ENCODE measurements at regions not wholly inside any gene's neighbourhood (a gene's known extent, or its start where the extent isn't known, plus 50 kb on each side); places are given as distances from the start of the nearest gene placed in this dataset.

GRCh38 chr2:204234248-204234647, 297.7 kb downstream of the ICOS start:
- no peak for TF ChIP-seq CTCF (IDR thresholded peaks at IDR 0.05)
- TF ChIP-seq POLR2A (IDR thresholded peaks at IDR 0.05), result no peak

Measured in prostate gland (tissue), 2 donors.